Jurkat, Clone E6-1 (cell line): ENCODE measurements at regions not wholly inside any gene's neighbourhood (a gene's known extent, or its start where the extent isn't known, plus 50 kb on each side); places are given as distances from the start of the nearest gene placed in this dataset.

ENCODE experiments used
- DNase-seq: peaks from one replicate; pipeline ENCODE4 v3.0.0-alpha.2; 2011; ENCODE audit warnings: low read depth, low spot score
- H3K4me3 ChIP-seq: 2 replicates; pipeline ENCODE4 v1.5.1; 2011; ENCODE audit warnings: mild to moderate bottlenecking, low read length, control low read depth, moderate library complexity

DNA sequence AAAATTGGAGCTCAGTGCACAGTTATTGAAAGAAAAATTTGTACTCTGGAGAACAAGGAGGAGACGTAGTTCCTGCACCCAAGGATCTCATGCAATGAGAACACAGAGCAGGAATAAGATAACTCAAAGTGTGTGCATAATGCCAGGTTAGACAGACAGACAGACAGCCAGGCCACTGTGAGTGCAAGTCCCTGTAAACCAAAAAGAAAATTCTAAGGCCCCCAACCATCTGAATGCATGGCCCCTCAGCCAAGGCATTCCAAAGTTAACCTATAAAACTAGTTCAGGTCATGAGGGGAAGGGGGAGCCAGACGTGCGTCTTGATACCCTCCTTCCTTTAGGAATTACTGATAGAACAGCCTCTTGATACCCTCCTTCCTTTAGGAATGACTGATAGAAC is 94.5 kb upstream of the ENPP6 start:
- H3K4me3 ChIP-seq: no peak overlapping the region
- DNase-seq: no peak

DNA sequence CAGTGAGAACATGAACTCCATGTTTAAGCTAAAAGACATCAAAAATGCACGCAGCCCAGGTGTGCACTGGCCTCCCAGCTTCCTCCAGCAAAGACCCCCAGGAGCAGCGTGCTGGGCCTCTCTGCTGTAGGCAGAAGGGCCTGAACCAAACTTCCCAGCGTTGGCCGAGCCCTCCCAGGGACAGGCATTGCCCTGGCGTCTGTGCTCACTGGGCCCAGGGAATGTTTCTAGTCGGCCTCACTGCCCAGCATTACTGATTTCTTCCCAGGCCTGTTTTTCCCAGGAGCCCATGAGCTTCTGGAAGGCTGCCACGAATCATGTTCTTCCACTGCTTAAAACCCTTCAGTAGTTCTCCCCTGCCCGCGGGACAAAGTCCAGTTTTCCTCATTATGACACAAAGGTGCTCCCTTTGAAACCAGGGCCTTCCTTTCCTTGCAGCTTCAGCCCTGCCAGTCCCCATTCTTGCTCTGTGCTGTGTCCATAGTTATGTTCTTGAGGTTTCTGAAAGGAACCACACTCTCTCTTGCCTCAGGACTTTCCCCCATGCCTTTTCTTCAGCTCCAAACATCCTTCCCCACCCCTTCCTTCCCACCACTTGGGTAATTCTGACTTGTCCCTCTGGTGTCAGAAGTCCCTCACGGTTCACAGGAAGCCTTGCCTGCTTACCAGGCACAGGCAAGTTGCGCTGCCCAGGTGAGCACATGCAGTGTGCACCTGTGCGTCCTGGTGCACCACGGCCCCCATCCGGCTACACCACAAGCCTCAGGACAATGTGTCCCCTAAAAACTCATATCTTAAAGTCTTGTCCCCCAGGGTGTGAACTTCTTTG is 93.4 kb upstream of the ENPP6 start:
- no peak overlapping the region for H3K4me3 ChIP-seq
- no peak for DNase-seq

- no peak for DNase-seq
- no peak overlapping the region for H3K4me3 ChIP-seq
Measured at GRCh38 chr4:184310171-184310567, 92.5 kb upstream of the ENPP6 start.

DNA sequence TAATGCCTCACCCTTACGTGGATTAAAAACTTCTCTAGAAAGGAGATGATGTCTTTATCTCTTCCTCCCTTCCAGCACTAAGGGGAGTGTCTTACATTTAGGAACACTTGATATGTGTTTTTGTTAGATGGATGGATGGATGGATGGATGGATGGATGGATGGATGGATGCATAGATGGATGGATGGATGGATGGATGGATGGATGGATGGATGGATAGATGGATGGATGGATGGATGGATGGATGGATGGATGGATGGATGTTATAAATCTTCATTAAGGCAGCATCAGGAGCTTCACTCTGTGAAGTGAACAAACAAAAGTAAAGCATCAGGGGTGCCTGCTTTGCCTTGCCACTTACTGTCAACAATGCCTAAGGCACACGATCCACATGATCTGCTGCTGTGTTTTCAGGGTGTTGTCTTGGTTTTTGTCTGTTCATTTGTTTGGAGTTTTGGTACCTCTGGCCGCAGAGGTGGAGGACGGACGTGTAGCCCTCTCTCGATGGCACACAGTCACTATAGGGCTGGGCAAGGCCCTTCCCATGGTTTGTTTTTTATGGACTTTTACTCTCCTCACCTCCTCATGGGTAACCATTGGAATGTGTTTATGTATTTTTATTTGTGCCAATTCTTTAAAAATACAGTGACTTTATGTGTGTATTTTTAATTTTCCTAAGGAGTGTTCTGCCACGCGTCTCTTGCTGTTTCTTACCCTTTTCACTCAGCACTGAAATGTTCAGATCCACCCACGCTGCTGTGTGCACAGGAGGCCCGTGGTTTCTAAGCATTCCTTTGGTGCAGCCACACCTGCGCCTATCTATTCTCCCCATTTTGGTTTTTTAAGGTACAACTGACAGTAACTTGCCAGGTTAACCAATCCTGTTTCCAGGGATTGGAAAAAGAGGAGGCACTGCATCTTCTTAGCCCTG is 91.8 kb upstream of the ENPP6 start:
- no peak for DNase-seq
- no peak overlapping the region for H3K4me3 ChIP-seq

- DNase-seq: no peak
- no peak overlapping the region for H3K4me3 ChIP-seq
Measured at GRCh38 chr4:184306949-184307348, 89.3 kb upstream of the ENPP6 start.

DNA sequence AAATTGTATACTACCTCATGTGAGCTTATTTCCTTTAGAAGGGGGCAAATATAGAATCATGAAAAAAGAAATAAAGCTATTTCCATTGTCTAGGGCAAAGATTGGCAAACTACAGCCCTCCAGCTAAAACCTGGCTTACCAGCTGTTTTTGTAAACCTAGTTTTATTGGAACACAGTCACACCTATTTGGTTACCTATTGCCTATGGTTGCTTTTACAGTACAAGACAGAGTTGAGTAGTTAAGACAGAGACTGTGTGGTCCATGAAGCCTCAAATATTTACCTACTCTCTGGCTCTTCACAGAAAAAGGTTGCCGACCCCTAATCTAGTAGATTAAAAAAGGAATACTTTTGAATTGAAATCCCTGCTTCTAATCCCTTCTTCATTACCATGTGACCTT is 88.8 kb upstream of the ENPP6 start:
- DNase-seq: no peak
- H3K4me3 ChIP-seq: no peak overlapping the region

DNA sequence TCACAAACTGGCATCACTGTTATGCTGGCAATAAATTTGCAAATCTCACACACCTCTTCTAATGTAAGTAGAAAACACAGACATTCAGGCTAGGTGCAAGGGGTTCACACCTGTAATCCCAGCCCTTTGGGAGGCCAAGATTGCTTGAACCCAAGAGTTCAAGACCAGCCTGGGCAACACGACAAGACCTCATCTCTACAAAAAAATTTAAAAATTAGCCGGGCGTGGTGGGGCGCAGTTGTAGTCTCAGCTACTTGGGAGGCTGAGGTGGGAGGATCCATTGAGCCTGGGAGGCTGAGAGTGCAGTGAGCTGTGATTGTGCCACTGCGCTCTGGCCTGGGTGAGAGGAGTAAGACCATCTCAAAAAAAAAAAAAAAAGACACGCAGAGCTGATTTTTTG is 83.1 kb upstream of the ENPP6 start:
- no peak overlapping the region for H3K4me3 ChIP-seq
- DNase-seq: no peak

GRCh38 chr4:184298254-184298653 is 80.6 kb upstream of the ENPP6 start:
- DNase-seq: no peak

DNA sequence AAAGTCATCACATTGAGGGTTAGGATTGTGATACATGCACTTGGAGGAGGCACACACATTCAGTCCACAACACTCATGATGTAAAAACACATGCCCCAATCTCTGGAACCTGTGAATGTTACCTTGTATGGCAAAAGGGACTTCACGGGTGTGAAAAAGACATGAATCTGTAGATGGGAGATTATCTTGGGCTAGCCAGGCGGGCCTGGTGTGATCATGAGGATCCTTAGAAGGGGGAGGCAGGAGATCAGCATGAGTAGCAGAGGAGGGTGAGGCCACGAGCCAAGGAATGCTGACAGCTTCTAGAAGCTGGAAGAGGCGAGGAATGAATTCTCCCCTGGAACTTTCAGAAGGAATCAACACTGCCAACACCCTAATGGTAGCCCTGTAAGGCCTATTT is 77.5 kb upstream of the ENPP6 start:
- no peak overlapping the region for H3K4me3 ChIP-seq
- DNase-seq: no peak

More at GRCh38 chr4:184298254-184298653, 80.6 kb upstream of the ENPP6 start:
- no peak overlapping the region for H3K4me3 ChIP-seq

- DNase-seq: no peak
- H3K4me3 ChIP-seq: no peak overlapping the region
Measured at GRCh38 chr4:184294606-184295133, 77.0 kb upstream of the ENPP6 start.

DNA sequence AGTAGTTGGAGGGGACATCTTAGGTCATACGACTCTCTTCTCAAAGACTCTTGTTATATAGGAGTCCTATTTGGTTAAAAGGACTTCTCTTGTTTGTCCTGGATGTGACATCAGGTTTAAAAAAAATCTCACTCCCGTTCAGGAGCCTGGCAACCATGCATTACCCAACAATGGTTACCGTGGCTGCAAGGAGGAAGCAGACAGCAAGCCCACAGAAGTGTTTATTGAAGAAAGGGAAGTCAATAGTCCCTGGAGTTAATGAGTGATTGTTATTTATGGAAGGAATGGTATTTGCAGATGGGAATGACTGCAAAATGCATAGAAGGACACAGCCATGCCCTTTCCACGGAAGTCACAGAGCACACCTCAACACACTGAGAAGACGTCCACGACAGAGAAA is 75.9 kb upstream of the ENPP6 start:
- no peak overlapping the region for H3K4me3 ChIP-seq
- DNase-seq: no peak

DNA sequence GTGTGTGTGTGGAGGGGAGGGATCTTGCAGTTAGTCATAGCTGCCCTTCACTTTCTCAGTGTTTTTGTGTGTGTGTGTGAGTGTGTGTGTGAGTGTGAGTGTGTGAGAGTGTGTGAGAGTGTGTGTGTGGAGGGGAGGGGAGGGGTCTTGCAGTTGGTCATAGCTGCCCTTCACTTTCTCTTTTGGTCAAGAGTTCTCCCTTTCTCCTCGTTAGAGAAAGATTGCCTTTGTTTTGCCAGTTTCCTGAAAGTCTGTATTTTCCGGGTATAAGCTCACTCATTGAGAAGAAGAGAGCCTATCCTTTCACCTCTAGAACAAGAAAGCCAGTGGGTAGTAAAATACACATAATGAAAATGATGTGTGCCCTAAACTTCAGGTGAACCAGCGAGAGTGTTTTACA is 75.2 kb upstream of the ENPP6 start:
- H3K4me3 ChIP-seq: no peak overlapping the region
- no peak for DNase-seq

GRCh38 chr4:184292465-184292867 is 74.8 kb upstream of the ENPP6 start:
- no peak overlapping the region for H3K4me3 ChIP-seq
- DNase-seq: no peak

- DNase-seq: no peak
- H3K4me3 ChIP-seq: no peak overlapping the region
Measured at GRCh38 chr4:184289179-184289535, 71.5 kb upstream of the ENPP6 start.

GRCh38 chr4:184288451-184289178 is 70.9 kb upstream of the ENPP6 start:
- DNase-seq: peak; percentile 63

GRCh38 chr4:184287697-184288255 is 70.1 kb upstream of the ENPP6 start:
- H3K4me3 ChIP-seq: no peak overlapping the region

More at GRCh38 chr4:184288451-184289178, 70.9 kb upstream of the ENPP6 start:
- H3K4me3 ChIP-seq: no peak overlapping the region

GRCh38 chr4:184286358-184286757 is 68.7 kb upstream of the ENPP6 start:
- DNase-seq: no peak
- H3K4me3 ChIP-seq: no peak overlapping the region

More at GRCh38 chr4:184287697-184288255, 70.1 kb upstream of the ENPP6 start:
- DNase-seq: no peak

- DNase-seq: no peak
- no peak overlapping the region for H3K4me3 ChIP-seq
Measured at GRCh38 chr4:184284742-184285141, 67.1 kb upstream of the ENPP6 start.

GRCh38 chr4:184284336-184284690 is 66.6 kb upstream of the ENPP6 start:
- H3K4me3 ChIP-seq: no peak overlapping the region
- no peak for DNase-seq
